Mesenchymal stem cell (in vitro differentiated cells and primary cell): ENCODE measurements at regions not wholly inside any gene's neighbourhood (a gene's known extent, or its start where the extent isn't known, plus 50 kb on each side); places are given as distances from the start of the nearest gene placed in this dataset. TPM values are rescaled to one million over a fixed set of nuclear protein-coding genes. Genes with fewer than 3 reads are reported as not detected.

Experiments used
- DNase-seq: peaks from one replicate; pipeline ENCODE4 v3.0.0-alpha.2; 2013
- H2AFZ ChIP-seq: one replicate; pipeline ENCODE4 v1.6.1; 2013; ENCODE audit warnings: low read depth, mild to moderate bottlenecking, control low read depth, inconsistent platforms, low read length, moderate library complexity
- H2AK5ac ChIP-seq: 2 replicates; pipeline ENCODE4 v1.6.1; 2013; ENCODE audit warnings: low read length, moderate library complexity, mild to moderate bottlenecking, inconsistent platforms; ENCODE audit not compliant: severe bottlenecking
- H2BK120ac ChIP-seq: one replicate; pipeline ENCODE4 v1.6.1; 2013; ENCODE audit warnings: low read depth, mild to moderate bottlenecking, inconsistent platforms, low read length, moderate library complexity
- H2BK12ac ChIP-seq, 2 experiments: one replicate each; pipeline ENCODE4 v1.6.1; 2013; ENCODE audit warnings: inconsistent platforms in 2 of 2, low read length in 2 of 2, mild to moderate bottlenecking in 2 of 2, moderate library complexity in 2 of 2, control low read depth in 1 of 2
- H2BK15ac ChIP-seq: one replicate; pipeline ENCODE4 v1.6.1; 2013; ENCODE audit warnings: mild to moderate bottlenecking, low read depth, inconsistent platforms; ENCODE audit not compliant: poor library complexity, severe bottlenecking
- H2BK5ac ChIP-seq: 2 replicates; pipeline ENCODE4 v1.6.1; 2013; ENCODE audit warnings: low read depth, mild to moderate bottlenecking, low read length, control low read depth, inconsistent platforms; ENCODE audit not compliant: poor library complexity, severe bottlenecking
- H3K14ac ChIP-seq, 2 experiments: one replicate each; pipeline ENCODE4 v1.6.1; 2013; ENCODE audit warnings: inconsistent platforms in 2 of 2, low read length in 2 of 2, control low read depth in 1 of 2, mild to moderate bottlenecking in 1 of 2, moderate library complexity in 1 of 2
- H3K18ac ChIP-seq, 2 experiments: one replicate each; pipeline ENCODE4 v1.6.1; 2013; ENCODE audit warnings: inconsistent platforms in 2 of 2, low read length in 2 of 2, control low read depth in 1 of 2, low read depth in 1 of 2, mild to moderate bottlenecking in 1 of 2
- H3K23ac ChIP-seq, 2 experiments: one replicate each; pipeline ENCODE4 v1.6.1; 2013; ENCODE audit warnings: inconsistent platforms in 2 of 2, low read length in 2 of 2, mild to moderate bottlenecking in 2 of 2, moderate library complexity in 2 of 2, control low read depth in 1 of 2
- H3K27ac ChIP-seq: 2 replicates; pipeline ENCODE4 v1.5.1; 2013; ENCODE audit warnings: mild to moderate bottlenecking, moderate library complexity, low read length, control low read depth, inconsistent platforms; ENCODE audit not compliant: poor library complexity, severe bottlenecking
- H3K27me3 ChIP-seq, 2 experiments: 2 replicates each; pipeline versions ENCODE4 v1.6.1 to v1.7.0; 2013; ENCODE audit warnings: low read length in 2 of 2, mild to moderate bottlenecking in 2 of 2, moderate library complexity in 2 of 2, control low read depth in 1 of 2, inconsistent platforms in 1 of 2; ENCODE audit not compliant: control insufficient read depth in 1 of 2, insufficient read depth in 1 of 2
- H3K36me3 ChIP-seq, 2 experiments: 2 replicates each; pipeline versions ENCODE4 v1.6.1 to v1.7.0; 2013; ENCODE audit warnings: low read length in 2 of 2, control low read depth in 1 of 2, inconsistent platforms in 1 of 2, low read depth in 1 of 2, mild to moderate bottlenecking in 1 of 2; ENCODE audit not compliant: insufficient read depth in 2 of 2, control insufficient read depth in 1 of 2
- H3K4ac ChIP-seq, 2 experiments: one replicate each; pipeline ENCODE4 v1.6.1; 2013; ENCODE audit warnings: inconsistent platforms in 2 of 2, low read length in 2 of 2, mild to moderate bottlenecking in 2 of 2, moderate library complexity in 2 of 2, control low read depth in 1 of 2, low read depth in 1 of 2
- H3K4me1 ChIP-seq: 2 replicates; pipeline ENCODE4 v1.6.1; 2013; ENCODE audit warnings: low read depth, low read length, control low read depth; ENCODE audit not compliant: control insufficient read depth, insufficient read depth
- H3K4me2 ChIP-seq: 2 replicates; pipeline ENCODE4 v1.6.1; 2013; ENCODE audit warnings: low read length, mild to moderate bottlenecking, inconsistent platforms; ENCODE audit not compliant: poor library complexity, severe bottlenecking
- H3K4me3 ChIP-seq, 2 experiments: 2 replicates each; pipeline versions ENCODE4 v1.5.1 to v1.7.0; 2013; ENCODE audit warnings: low read length in 2 of 2, mild to moderate bottlenecking in 2 of 2, control low read depth in 1 of 2, low read depth in 1 of 2; ENCODE audit not compliant: insufficient read depth in 1 of 2
- H3K79me1 ChIP-seq: replicated peaks from 2 replicates; pipeline ENCODE4 v1.6.1; 2013; ENCODE audit warnings: mild to moderate bottlenecking, control low read depth, low read length, inconsistent platforms; ENCODE audit not compliant: poor library complexity, severe bottlenecking
- H3K9ac ChIP-seq: 2 replicates; pipeline ENCODE4 v1.7.0; 2013; ENCODE audit warnings: mild to moderate bottlenecking, low read length, moderate library complexity
- H3K9me3 ChIP-seq: 2 replicates; pipeline ENCODE4 v1.7.0; 2013; ENCODE audit warnings: mild to moderate bottlenecking, low read length; ENCODE audit not compliant: control insufficient read depth
- H4K8ac ChIP-seq: one replicate; pipeline ENCODE4 v1.6.1; 2013; ENCODE audit warnings: inconsistent platforms, mild to moderate bottlenecking, low read length, moderate library complexity
- H4K91ac ChIP-seq: one replicate; pipeline ENCODE4 v1.6.1; 2013; ENCODE audit warnings: mild to moderate bottlenecking, low read length, inconsistent platforms
- WGBS: methylation state at CpG from one replicate; pipeline ENCODE4 v1.1.7; 2013; ENCODE audit warnings: mixed read lengths; 5-methylcytosine and 5-hydroxymethylcytosine counted together
- small RNA-seq: library from polyadenylated mRNA; stranded (forward); fragments of <200 nt; extraction: miRNeasy Mini kit (QIAGEN cat#:217004); gene quantifications from one replicate; pipeline ENCODE3, GENCODE V24; 2013; ENCODE audit warnings: low read depth

DNA sequence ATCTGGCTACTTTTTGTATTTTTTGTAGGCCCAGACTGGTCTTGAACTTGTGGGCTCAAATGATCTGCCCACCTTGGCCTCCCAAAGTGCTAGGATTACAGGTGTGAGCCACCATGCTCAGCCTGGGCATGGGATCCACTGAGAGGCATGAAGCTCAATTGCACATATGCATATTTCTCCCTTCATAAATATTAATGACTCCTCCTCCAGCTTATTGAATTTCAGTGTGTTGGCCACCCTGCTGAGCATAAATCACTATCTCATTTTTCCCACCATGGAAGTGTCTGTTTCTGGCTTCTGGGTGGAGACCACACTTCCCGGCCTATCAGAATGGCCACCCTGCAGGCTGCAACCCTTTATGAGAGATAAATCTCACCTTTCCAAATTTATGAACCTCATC lies 53.6 kb upstream of the KIF16B start:
- Histone ChIP-seq H2BK12ac (no peak overlapping the region), H2BK15ac (no peak overlapping the region), H4K8ac (no peak overlapping the region), H2BK5ac (no peak overlapping the region), H3K4me3 (no peak overlapping the region), H3K4me1 (no peaks in the 10 kb centered on the region), H3K4me2 (no peak overlapping the region), H4K91ac (no peak overlapping the region), H3K4ac (no peak overlapping the region), H2AFZ (no peak overlapping the region), H3K27ac (no peak overlapping the region), H3K23ac (no peak overlapping the region), H2BK120ac (no peak overlapping the region), H3K36me3 (no peaks in the 10 kb centered on the region), H3K18ac (no peak overlapping the region), H3K79me1 (no peaks in the 10 kb centered on the region), H3K14ac (no peak overlapping the region), H3K9ac (no peak overlapping the region), H2AK5ac (no peak overlapping the region), H3K27me3 (peaks cover 0 to 4% of the 10 kb centered on the region in 2 experiments), H3K9me3 (no peaks in the 10 kb centered on the region)
- DNase-seq = no peak
- WGBS = 79% methylated on average over 1 of the region's 1 CpG

GRCh38 chr20:16624106-16624505 lies 50.9 kb upstream of the KIF16B start:
- Histone ChIP-seq H3K4me3 (no peak overlapping the region), H3K14ac (no peak overlapping the region), H2BK12ac (no peak overlapping the region), H2AK5ac (no peak overlapping the region), H4K8ac (no peak overlapping the region), H3K18ac (no peak overlapping the region), H3K4me2 (no peak overlapping the region), H2AFZ (no peak overlapping the region), H3K23ac (no peak overlapping the region), H2BK15ac (no peak overlapping the region), H3K79me1 (no peaks in the 10 kb centered on the region), H3K4ac (no peak overlapping the region), H3K9ac (no peak overlapping the region), H2BK5ac (no peak overlapping the region), H4K91ac (no peak overlapping the region), H3K9me3 (no peaks in the 10 kb centered on the region), H3K27me3 (peaks cover 0 to under 1% of the 10 kb centered on the region in 2 experiments), H2BK120ac (no peak overlapping the region), H3K36me3 (no peaks in the 10 kb centered on the region), H3K27ac (no peak overlapping the region), H3K4me1 (no peaks in the 10 kb centered on the region)
- 64% methylated on average over 1 of the region's 1 CpG for WGBS
- no peak for DNase-seq

Small RNAs in the stretch of these regions (small RNA-seq; reads per million reads assigned to genes)
- not detected for gene RF00019
